ENCODE measurements at regions not wholly inside any gene's neighbourhood (a gene's known extent, or its start where the extent isn't known, plus 50 kb on each side); places are given as distances from the start of the nearest gene placed in this dataset.

- Histone ChIP-seq H3K36me3 (ENCODE audit: control insufficient read depth, insufficient read depth, low read length) (no peaks in the 10 kb centered on the region), H3K4me3 (ENCODE audit: low read depth, low read length) (no peak overlapping the region), H3K27me3 (ENCODE audit: control insufficient read depth, insufficient read depth, low read length) (no peaks in the 10 kb centered on the region)
- no peak for TF ChIP-seq CTCF (IDR thresholded peaks at IDR 0.05; ENCODE audit: insufficient read depth, low read length, severe bottlenecking)
- DNase-seq (ENCODE audit: low read depth) (no peak), FAIRE-seq (no peak)
Measured at GRCh38 chr19:28948566-28948965, 264.4 kb downstream of the UQCRFS1 start.

GRCh38 chr19:28948026-28948425, 264.9 kb downstream of the UQCRFS1 start:
- no peaks in the 10 kb centered on the region for H3K36me3 ChIP-seq (ENCODE audit: control insufficient read depth, insufficient read depth, low read length)
- H3K4me3 ChIP-seq (ENCODE audit: low read depth, low read length), result no peak overlapping the region
- DNase-seq (ENCODE audit: low read depth), result no peak
- TF ChIP-seq CTCF (IDR thresholded peaks at IDR 0.05; ENCODE audit: insufficient read depth, low read length, severe bottlenecking), result no peak
- no peak for FAIRE-seq
- no peaks in the 10 kb centered on the region for H3K27me3 ChIP-seq (ENCODE audit: control insufficient read depth, insufficient read depth, low read length)

- TF ChIP-seq CTCF (IDR thresholded peaks at IDR 0.05; ENCODE audit: insufficient read depth, low read length, severe bottlenecking), result no peak
- DNase-seq (ENCODE audit: low read depth) (no peak), FAIRE-seq (no peak)
- Histone ChIP-seq H3K36me3 (ENCODE audit: control insufficient read depth, insufficient read depth, low read length) (no peaks in the 10 kb centered on the region), H3K27me3 (ENCODE audit: control insufficient read depth, insufficient read depth, low read length) (no peaks in the 10 kb centered on the region), H3K4me3 (ENCODE audit: low read depth, low read length) (no peak overlapping the region)
Measured at GRCh38 chr19:28943651-28944050, 269.3 kb downstream of the UQCRFS1 start.

GRCh38 chr19:28941833-28942232, 271.1 kb downstream of the UQCRFS1 start:
- Histone ChIP-seq H3K4me3 (ENCODE audit: low read depth, low read length) (no peak overlapping the region), H3K36me3 (ENCODE audit: control insufficient read depth, insufficient read depth, low read length) (no peaks in the 10 kb centered on the region), H3K27me3 (ENCODE audit: control insufficient read depth, insufficient read depth, low read length) (no peaks in the 10 kb centered on the region)
- TF ChIP-seq CTCF (IDR thresholded peaks at IDR 0.05; ENCODE audit: insufficient read depth, low read length, severe bottlenecking), result no peak
- FAIRE-seq (no peak), DNase-seq (ENCODE audit: low read depth) (no peak)

GRCh38 chr19:28940751-28941500, 272.0 kb downstream of the UQCRFS1 start:
- TF ChIP-seq CTCF (IDR thresholded peaks at IDR 0.05; ENCODE audit: insufficient read depth, low read length, severe bottlenecking), result no peak
- Histone ChIP-seq H3K4me3 (ENCODE audit: low read depth, low read length) (no peak overlapping the region), H3K36me3 (ENCODE audit: control insufficient read depth, insufficient read depth, low read length) (no peaks in the 10 kb centered on the region), H3K27me3 (ENCODE audit: control insufficient read depth, insufficient read depth, low read length) (no peaks in the 10 kb centered on the region)
- DNase-seq (ENCODE audit: low read depth) (no peak), FAIRE-seq (no peak)

GRCh38 chr19:28939236-28939635, 273.7 kb downstream of the UQCRFS1 start:
- TF ChIP-seq CTCF (IDR thresholded peaks at IDR 0.05; ENCODE audit: insufficient read depth, low read length, severe bottlenecking), result no peak
- H3K27me3 ChIP-seq (ENCODE audit: control insufficient read depth, insufficient read depth, low read length), result no peaks in the 10 kb centered on the region
- DNase-seq (ENCODE audit: low read depth) (no peak), FAIRE-seq (no peak)
- no peak overlapping the region for H3K4me3 ChIP-seq (ENCODE audit: low read depth, low read length)
- no peaks in the 10 kb centered on the region for H3K36me3 ChIP-seq (ENCODE audit: control insufficient read depth, insufficient read depth, low read length)

Measured in bronchial epithelial cell (primary cell).